Liver (tissue), 8 donors: ENCODE measurements at regions not wholly inside any gene's neighbourhood (a gene's known extent, or its start where the extent isn't known, plus 50 kb on each side); places are given as distances from the start of the nearest gene placed in this dataset.

ENCODE experiments used
- DNase-seq: peaks from one replicate; pipeline ENCODE4 v3.0.0-alpha.2; 2017; ENCODE audit warnings: low spot score
- H3K27ac ChIP-seq, 2 donors: one replicate each; pipeline ENCODE4 v1.7.0; 2013; ENCODE audit warnings: inconsistent platforms in 2 of 2, low read length in 2 of 2, control low read depth in 1 of 2, low read depth in 1 of 2, mild to moderate bottlenecking in 1 of 2
- H3K27me3 ChIP-seq, 4 donors: one replicate each; pipeline versions ENCODE4 v1.6.1 to v1.7.0; 2013; ENCODE audit warnings: low read length in 3 of 4, inconsistent platforms in 1 of 4, mild to moderate bottlenecking in 1 of 4, moderate library complexity in 1 of 4; ENCODE audit not compliant: control insufficient read depth in 4 of 4, insufficient read depth in 4 of 4
- H3K36me3 ChIP-seq, 4 donors: one replicate each; pipeline versions ENCODE4 v1.6.1 to v1.7.0; 2013; ENCODE audit warnings: low read length in 3 of 4, mild to moderate bottlenecking in 3 of 4, low read depth in 1 of 4, moderate library complexity in 1 of 4; ENCODE audit not compliant: control insufficient read depth in 4 of 4, insufficient read depth in 3 of 4
- H3K4me1 ChIP-seq, 4 donors: one replicate each; pipeline versions ENCODE4 v1.6.1 to v1.7.0; 2013; ENCODE audit warnings: low read length in 3 of 4, mild to moderate bottlenecking in 3 of 4, moderate library complexity in 1 of 4; ENCODE audit not compliant: control insufficient read depth in 4 of 4, insufficient read depth in 4 of 4
- H3K4me3 ChIP-seq, 3 donors: one replicate each; pipeline versions ENCODE4 v1.6.1 to v1.7.0; 2013; ENCODE audit warnings: low read length in 3 of 3, control low read depth in 1 of 3, low read depth in 1 of 3, mild to moderate bottlenecking in 1 of 3
- H3K9ac ChIP-seq, 2 donors: one replicate each; pipeline ENCODE4 v1.7.0; 2013; ENCODE audit warnings: low read length in 2 of 2, mild to moderate bottlenecking in 2 of 2, moderate library complexity in 2 of 2, control low read depth in 1 of 2, low read depth in 1 of 2
- H3K9me3 ChIP-seq, 4 donors: one replicate each; pipeline versions ENCODE4 v1.6.1 to v1.7.0; 2013; ENCODE audit warnings: low read length in 3 of 4; ENCODE audit not compliant: control insufficient read depth in 4 of 4
- ATF3 ChIP-seq: IDR thresholded peaks from 2 replicates; pipeline ENCODE4 v1.6.1; 2016; ENCODE audit warnings: antibody characterized with exemption
- CTCF ChIP-seq: fragments of 150-350 bp; IDR thresholded peaks from 2 replicates; pipeline ENCODE4 v1.5.1; 2017; ENCODE audit warnings: improper control_type of control experiment, low read depth, low read length; ENCODE audit not compliant: missing input control
- FOXA1 ChIP-seq: IDR thresholded peaks from 2 replicates; pipeline ENCODE4 v1.6.1; 2016; ENCODE audit warnings: antibody characterized with exemption
- FOXA2 ChIP-seq: IDR thresholded peaks from 2 replicates; pipeline ENCODE4 v1.6.1; 2016; ENCODE audit warnings: antibody characterized with exemption
- GABPA ChIP-seq, 2 donors: IDR thresholded peaks in 1 of 2; conservative IDR thresholded peaks in 1 of 2; 2 replicates each; pipeline ENCODE4 v1.6.1; 2016; ENCODE audit warnings: antibody characterized with exemption in 2 of 2, mild to moderate bottlenecking in 1 of 2, moderate library complexity in 1 of 2
- HNF4A ChIP-seq, 2 donors: conservative IDR thresholded peaks; 2 replicates each; pipeline ENCODE4 v1.6.1; 2016; ENCODE audit warnings: antibody characterized with exemption in 2 of 2, mild to moderate bottlenecking in 2 of 2
- HNF4G ChIP-seq: IDR thresholded peaks from 2 replicates; pipeline ENCODE4 v1.6.1; 2016; ENCODE audit warnings: antibody characterized with exemption
- JUND ChIP-seq, 2 donors: IDR thresholded peaks; 2 replicates each; pipeline ENCODE4 v1.6.1; 2016; ENCODE audit warnings: antibody characterized with exemption in 2 of 2
- MAX ChIP-seq: IDR thresholded peaks from 2 replicates; pipeline ENCODE4 v1.6.1; 2016; ENCODE audit warnings: antibody characterized with exemption
- NR2F2 ChIP-seq: IDR thresholded peaks from 2 replicates; pipeline ENCODE4 v1.6.1; 2016; ENCODE audit warnings: antibody characterized with exemption
- RAD21 ChIP-seq, 2 donors: IDR thresholded peaks; 2 replicates each; pipeline ENCODE4 v1.6.1; 2016; ENCODE audit warnings: antibody characterized with exemption in 2 of 2, mild to moderate bottlenecking in 2 of 2
- REST ChIP-seq: IDR thresholded peaks from 2 replicates; pipeline ENCODE4 v1.6.1; 2016; ENCODE audit warnings: antibody characterized with exemption, mild to moderate bottlenecking
- RXRA ChIP-seq, 2 donors: IDR thresholded peaks; 2 replicates each; pipeline ENCODE4 v1.6.1; 2017 to 2018; ENCODE audit warnings: antibody characterized with exemption in 2 of 2, mild to moderate bottlenecking in 1 of 2
- SP1 ChIP-seq: IDR thresholded peaks from 2 replicates; pipeline ENCODE4 v1.6.1; 2018; ENCODE audit warnings: antibody characterized with exemption, mild to moderate bottlenecking
- TAF1 ChIP-seq: conservative IDR thresholded peaks from 2 replicates; pipeline ENCODE4 v1.6.1; 2016; ENCODE audit warnings: antibody characterized with exemption, mild to moderate bottlenecking
- YY1 ChIP-seq: IDR thresholded peaks from 2 replicates; pipeline ENCODE4 v1.6.1; 2016; ENCODE audit warnings: antibody characterized with exemption, mild to moderate bottlenecking
- ZBTB33 ChIP-seq: IDR thresholded peaks from 2 replicates; pipeline ENCODE4 v1.6.1; 2016; ENCODE audit warnings: antibody characterized with exemption
- WGBS: extraction: QIAGEN DNeasy Blood & Tissue Kit; methylation state at CpG from one replicate; pipeline ENCODE4 v1.1.7; 2013; 5-methylcytosine and 5-hydroxymethylcytosine counted together
- donor health status: healthy.
- donor health status: healthy.
- donor health status: healthy.
- donor health status: healthy.
- donor health status: healthy.

- Histone ChIP-seq H3K4me1 (no peaks in the 10 kb centered on the region), H3K27ac (no peak overlapping the region), H3K9ac (no peak overlapping the region), H3K9me3 (no peaks in the 10 kb centered on the region), H3K27me3 (no peaks in the 10 kb centered on the region), H3K4me3 (no peak overlapping the region), H3K36me3 (no peaks in the 10 kb centered on the region)
- no peak for DNase-seq
- TF ChIP-seq RXRA (IDR thresholded peaks at IDR 0.05) (no peak), HNF4G (no peak), FOXA2 (no peak)
These were observed 444.9 kb downstream of the DMAC1 start for GRCh38 chr9:7354704-7355103.

- no peak for DNase-seq
- H3K27me3 ChIP-seq, result no peaks in the 10 kb centered on the region
- H3K27ac ChIP-seq, result no peak overlapping the region
- no peak for TF ChIP-seq HNF4A (conservative IDR thresholded peaks at IDR 0.05)
- TF ChIP-seq GABPA (IDR thresholded peaks at IDR 0.05 in 1 of 2, conservative IDR thresholded peaks at IDR 0.05 in 1 of 2), result no peak
- H3K9ac ChIP-seq, result no peak overlapping the region
- no peaks in the 10 kb centered on the region for H3K36me3 ChIP-seq
- H3K9me3 ChIP-seq, result peaks cover 0 to 7% (median 0%) of the 10 kb centered on the region in 4 donors
- H3K4me1 ChIP-seq, result no peaks in the 10 kb centered on the region
- H3K4me3 ChIP-seq, result no peak overlapping the region
These were observed 450.9 kb downstream of the DMAC1 start for GRCh38 chr9:7348692-7349091.

- Histone ChIP-seq H3K36me3 (no peaks in the 10 kb centered on the region), H3K27me3 (no peaks in the 10 kb centered on the region), H3K9ac (no peak overlapping the region), H3K4me3 (no peak overlapping the region), H3K9me3 (peaks cover 0 to 7% (median 0%) of the 10 kb centered on the region in 4 donors), H3K27ac (no peak overlapping the region), H3K4me1 (no peaks in the 10 kb centered on the region)
- DNase-seq, result no peak
- no peak for TF ChIP-seq RAD21 (IDR thresholded peaks at IDR 0.05)
- TF ChIP-seq ATF3, result no peak
- TF ChIP-seq NR2F2, result no peak
- no peak for TF ChIP-seq GABPA (IDR thresholded peaks at IDR 0.05 in 1 of 2, conservative IDR thresholded peaks at IDR 0.05 in 1 of 2)
- TF ChIP-seq ZBTB33, result no peak
- no peak for TF ChIP-seq YY1
- no peak for TF ChIP-seq CTCF
- TF ChIP-seq TAF1, result no peak
- no peak for TF ChIP-seq HNF4A (conservative IDR thresholded peaks at IDR 0.05)
- TF ChIP-seq SP1, result no peak
- TF ChIP-seq HNF4G, result no peak
- TF ChIP-seq FOXA2, result no peak
- TF ChIP-seq REST, result no peak
- TF ChIP-seq MAX, result no peak
- no peak for TF ChIP-seq JUND (IDR thresholded peaks at IDR 0.05)
- no peak for TF ChIP-seq FOXA1
- 54% methylated on average over 4 of the region's 4 CpGs for WGBS
These were observed 452.0 kb downstream of the DMAC1 start for GRCh38 chr9:7347556-7347955.
